SJCRH30 (cell line): ENCODE measurements at regions not wholly inside any gene's neighbourhood (a gene's known extent, or its start where the extent isn't known, plus 50 kb on each side); places are given as distances from the start of the nearest gene placed in this dataset.
"Not testable (repeated sequence)": the region's sequence is repeated elsewhere in the genome, so short reads cannot be mapped to it uniquely, and the experiment has no call there.

ENCODE experiments used
- DNase-seq, 2 experiments: peaks; one replicate each; pipeline ENCODE4 v3.0.0-alpha.2; 2015 to 2020
- H3K27ac ChIP-seq: fragments of 250-450 bp; sonication (Bioruptor Pico); 2 replicates; pipeline ENCODE4 v1.5.1; 2020; ENCODE audit warnings: mild to moderate bottlenecking, moderate library complexity
- H3K27me3 ChIP-seq: fragments of 250-450 bp; sonication (Bioruptor Pico); 2 replicates; pipeline ENCODE4 v1.5.1; 2020; ENCODE audit warnings: mild to moderate bottlenecking, moderate library complexity
- H3K36me3 ChIP-seq: fragments of 250-450 bp; sonication (Bioruptor Pico); 2 replicates; pipeline ENCODE4 v1.5.1; 2020; ENCODE audit warnings: mild to moderate bottlenecking, moderate library complexity
- H3K4me1 ChIP-seq: fragments of 250-450 bp; sonication (Bioruptor Pico); 2 replicates; pipeline ENCODE4 v1.5.1; 2020; ENCODE audit warnings: mild to moderate bottlenecking, moderate library complexity
- H3K4me3 ChIP-seq: fragments of 250-450 bp; sonication (Bioruptor Pico); 2 replicates; pipeline ENCODE4 v1.5.1; 2020; ENCODE audit warnings: mild to moderate bottlenecking, moderate library complexity
- H3K9me3 ChIP-seq: fragments of 250-450 bp; sonication (Bioruptor Pico); replicated peaks from 2 replicates; pipeline ENCODE4 v1.5.1; 2020; ENCODE audit warnings: mild to moderate bottlenecking, moderate library complexity

DNA sequence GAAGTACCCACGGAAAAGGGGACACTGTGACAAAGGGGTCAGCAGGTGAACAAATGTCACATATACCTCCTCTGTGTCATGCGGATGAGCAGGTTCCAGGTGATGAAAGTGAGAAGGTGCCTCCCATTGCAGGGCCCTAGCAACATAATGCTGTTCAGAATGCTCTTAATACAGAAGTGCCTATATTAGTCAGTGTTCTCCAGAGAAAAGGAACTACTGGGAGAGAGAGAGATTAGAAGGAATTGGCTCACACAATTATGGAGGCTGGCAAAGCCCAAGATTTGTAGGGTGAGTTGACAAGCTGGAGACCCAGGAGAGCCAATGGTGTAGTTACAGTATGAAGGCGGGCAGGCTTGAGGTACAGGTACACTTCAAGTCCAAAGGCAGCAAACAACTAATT is 98.1 kb upstream of the CDC42EP3 start:
- Histone ChIP-seq H3K27ac (peak overlapping the region; percentile 86), H3K27me3 (no peaks in the 10 kb centered on the region), H3K36me3 (no peaks in the 10 kb centered on the region), H3K9me3 (peaks cover 7% of the 10 kb centered on the region; the same call in 1 of the 2 replicates), H3K4me1 (peaks cover 32% of the 10 kb centered on the region), H3K4me3 (no peak overlapping the region)
- DNase-seq: no peak

DNA sequence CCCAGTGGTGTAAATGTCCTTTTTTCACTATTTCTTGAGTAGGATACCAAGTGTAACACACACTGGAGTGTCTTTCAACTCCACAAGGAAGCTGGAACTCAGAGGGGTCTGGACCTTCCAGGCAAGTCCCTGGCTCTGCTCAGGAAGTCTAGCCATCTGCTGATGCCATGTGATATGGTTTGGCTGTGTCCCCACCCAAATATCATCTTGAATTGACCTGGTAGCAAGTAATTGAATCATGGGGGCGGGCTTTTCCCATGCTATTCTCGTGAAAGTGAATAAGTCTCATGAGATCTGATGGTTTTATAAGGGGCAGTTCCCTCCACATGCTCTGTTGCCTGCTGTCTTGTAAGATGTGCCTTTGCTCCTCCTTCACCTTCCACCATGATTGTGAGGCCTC is 99.4 kb upstream of the CDC42EP3 start:
- H3K4me1 ChIP-seq: peaks cover 35% of the 10 kb centered on the region
- H3K4me3 ChIP-seq: no peak overlapping the region
- no peaks in the 10 kb centered on the region for H3K36me3 ChIP-seq
- DNase-seq: no peak
- H3K27me3 ChIP-seq: no peaks in the 10 kb centered on the region
- peaks cover 7% of the 10 kb centered on the region; the same call in 1 of the 2 replicates for H3K9me3 ChIP-seq
- no peak overlapping the region for H3K27ac ChIP-seq

DNA sequence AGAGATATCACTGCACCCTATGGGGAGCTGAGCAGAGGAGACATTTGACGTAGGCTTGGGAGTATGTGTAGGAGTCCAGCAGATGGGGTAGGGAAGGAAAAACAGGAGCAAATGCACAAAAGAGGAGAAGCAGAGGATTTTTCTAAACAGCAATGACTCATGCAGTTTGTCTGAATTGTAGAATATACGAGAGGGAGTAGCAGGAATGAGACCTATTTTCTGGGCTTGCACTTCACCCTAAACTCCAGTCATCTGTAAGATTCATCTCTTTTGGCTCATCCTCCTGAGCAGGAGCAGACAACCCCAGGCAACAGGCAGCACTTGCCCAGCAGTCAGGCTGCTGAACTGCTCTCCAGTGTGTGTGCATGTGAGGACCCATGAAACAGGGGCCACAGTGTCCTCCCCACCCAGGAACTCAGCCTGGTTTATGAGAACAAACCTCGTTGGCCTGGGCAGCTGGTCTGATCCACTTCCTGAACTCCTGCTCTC is 100.2 kb upstream of the CDC42EP3 start:
- Histone ChIP-seq H3K27me3 (no peaks in the 10 kb centered on the region), H3K4me1 (peaks cover 43% of the 10 kb centered on the region), H3K27ac (no peak overlapping the region), H3K9me3 (peaks cover 7% of the 10 kb centered on the region; the same call in 1 of the 2 replicates), H3K4me3 (no peak overlapping the region), H3K36me3 (no peaks in the 10 kb centered on the region)
- DNase-seq: no peak

DNA sequence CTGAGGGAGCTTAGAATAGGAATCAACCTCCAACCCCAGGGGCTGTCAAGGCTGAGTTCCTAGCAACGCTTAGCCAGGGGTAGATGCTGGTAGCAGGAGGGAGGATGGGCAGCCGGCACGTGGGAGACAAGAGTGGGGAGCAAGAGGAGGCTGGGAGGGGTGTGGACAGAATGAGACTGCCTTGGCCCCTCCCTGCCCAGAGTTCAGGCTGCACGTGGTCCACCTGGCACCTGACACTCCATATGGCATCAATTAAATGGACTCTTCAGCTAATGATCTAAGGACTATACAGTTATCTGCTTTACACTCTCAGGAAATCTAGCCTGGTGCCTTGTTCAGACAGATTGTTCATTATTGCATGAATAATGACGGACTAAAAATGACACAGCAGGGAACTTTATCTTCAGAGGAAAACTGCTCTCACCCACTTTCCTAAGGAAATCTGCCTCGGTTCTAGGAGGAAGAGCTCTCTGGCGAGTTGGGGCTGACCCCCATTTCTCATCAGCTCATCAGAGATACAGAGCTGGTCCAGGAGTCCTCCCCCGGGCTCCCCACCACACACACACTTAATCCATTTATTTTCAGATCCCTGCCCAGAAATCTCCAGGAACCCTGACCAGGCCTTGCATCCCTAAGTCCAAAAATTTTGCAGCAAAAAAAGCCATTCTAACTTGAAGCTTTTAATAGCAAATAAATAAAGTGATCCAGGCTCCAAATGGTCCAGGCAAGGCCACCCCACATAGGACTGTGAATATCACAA is 102.1 kb upstream of the CDC42EP3 start:
- Histone ChIP-seq H3K9me3 (peaks cover 7% of the 10 kb centered on the region; the same call in 1 of the 2 replicates), H3K36me3 (no peaks in the 10 kb centered on the region), H3K4me3 (no peak overlapping the region), H3K4me1 (peaks cover 47% of the 10 kb centered on the region), H3K27me3 (no peaks in the 10 kb centered on the region), H3K27ac (no peak overlapping the region)
- DNase-seq: no peak

DNA sequence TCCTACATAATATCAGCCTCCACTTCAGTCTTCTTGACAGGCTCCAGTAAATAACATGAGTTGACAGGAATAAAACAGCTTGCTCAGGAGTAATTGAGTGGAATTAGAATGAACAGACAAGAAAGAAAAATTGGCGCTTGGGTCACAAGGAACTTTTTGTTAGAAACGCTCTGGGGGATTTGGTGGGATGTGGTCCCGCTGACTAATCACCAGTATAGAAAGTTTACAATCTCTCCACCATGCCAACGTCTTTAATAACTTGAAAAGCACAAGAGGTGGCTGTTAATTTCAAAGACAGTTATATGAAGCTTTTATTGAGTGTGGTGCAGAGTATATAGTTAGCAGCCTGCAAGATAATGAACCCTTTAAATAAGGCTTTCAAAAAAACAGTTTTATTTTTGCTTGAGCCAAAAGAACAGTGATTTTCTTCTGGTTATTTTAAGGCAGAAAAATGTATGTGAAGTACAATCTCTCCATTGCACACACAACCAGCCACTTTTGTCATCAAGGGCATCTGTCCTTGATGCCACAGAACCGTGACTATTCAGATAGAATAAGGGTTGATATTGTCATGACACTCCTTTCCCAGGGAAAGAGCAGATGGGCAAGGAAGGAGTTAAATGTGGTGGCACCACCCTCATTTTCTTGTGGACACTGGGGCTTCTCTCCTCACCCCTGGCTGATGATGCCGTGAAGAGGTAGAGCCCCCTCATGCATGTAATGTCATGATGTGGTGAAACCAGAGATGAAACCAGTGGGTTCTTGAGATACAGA is 102.9 kb upstream of the CDC42EP3 start:
- not testable (repeated sequence) for H3K27me3 ChIP-seq, H3K27ac ChIP-seq, H3K36me3 ChIP-seq, DNase-seq, H3K4me3 ChIP-seq, H3K9me3 ChIP-seq
- peaks cover 52% of the 10 kb centered on the region for H3K4me1 ChIP-seq

DNA sequence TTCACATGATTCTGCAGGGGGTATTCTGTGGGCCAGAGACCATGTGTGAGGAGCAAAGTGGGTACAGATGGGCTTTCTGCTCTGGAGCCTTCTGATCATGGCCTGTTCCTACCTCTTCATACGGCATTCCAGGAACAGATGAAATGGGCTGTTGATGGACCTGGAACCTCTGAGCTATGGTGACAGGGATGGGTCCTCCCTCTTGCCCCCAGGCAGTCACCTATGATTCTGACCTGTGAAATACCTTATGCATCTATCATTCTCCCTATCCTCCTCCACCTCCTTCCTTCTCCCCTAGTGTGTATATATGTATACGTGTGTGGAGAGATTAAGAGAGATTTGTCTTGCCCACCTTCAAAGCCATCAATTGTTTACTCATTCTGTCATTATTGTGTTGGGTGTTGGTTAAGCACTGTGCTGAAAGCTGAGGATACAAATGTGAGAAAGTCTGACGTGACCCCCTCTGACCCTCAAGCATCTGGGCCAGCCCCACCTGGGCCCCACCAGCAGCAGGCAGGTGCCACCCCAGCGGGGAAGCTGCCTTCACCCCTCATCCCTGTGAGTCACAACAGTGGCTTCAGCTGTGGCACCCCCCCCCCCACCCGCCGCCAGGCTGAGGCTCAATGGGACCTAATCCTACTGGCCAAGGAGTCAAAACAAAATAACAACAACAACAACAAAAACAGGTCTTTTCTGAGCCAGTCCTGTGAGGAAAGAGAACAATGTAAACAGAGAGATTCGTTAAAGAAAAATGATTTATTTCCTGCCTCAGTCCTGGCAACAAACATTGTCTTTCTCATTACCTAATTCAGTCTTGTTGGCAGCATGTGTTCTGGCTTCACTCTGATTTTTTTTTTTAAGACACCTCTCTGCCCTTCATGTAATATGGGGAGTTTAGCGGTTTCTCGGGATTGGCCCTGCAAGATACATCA is 103.8 kb upstream of the CDC42EP3 start:
- no peak for DNase-seq
- Histone ChIP-seq H3K9me3 (peaks cover 7% of the 10 kb centered on the region; the same call in 1 of the 2 replicates), H3K27me3 (no peaks in the 10 kb centered on the region), H3K27ac (peak overlapping the region; percentile 51), H3K4me1 (peaks cover 58% of the 10 kb centered on the region), H3K36me3 (no peaks in the 10 kb centered on the region), H3K4me3 (no peak overlapping the region)

DNA sequence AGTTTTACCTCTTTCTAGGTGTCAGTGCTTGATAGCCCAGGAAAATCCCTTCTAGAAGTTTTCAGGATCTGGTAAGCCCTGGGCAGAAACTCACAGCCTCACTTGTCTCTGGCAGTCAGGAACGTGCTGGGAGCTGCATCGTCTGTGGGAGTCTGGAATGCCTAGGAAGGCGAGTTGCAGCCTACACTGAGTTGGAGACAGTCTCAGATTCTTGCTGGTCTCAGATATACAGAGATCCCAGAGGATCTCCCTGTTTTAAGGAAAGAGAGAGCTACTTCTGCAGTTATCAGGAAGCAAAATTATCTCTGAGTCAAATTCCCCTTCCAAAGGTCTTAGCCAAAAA is 104.4 kb upstream of the CDC42EP3 start:
- H3K4me3 ChIP-seq: no peak overlapping the region
- no peak for DNase-seq

DNA sequence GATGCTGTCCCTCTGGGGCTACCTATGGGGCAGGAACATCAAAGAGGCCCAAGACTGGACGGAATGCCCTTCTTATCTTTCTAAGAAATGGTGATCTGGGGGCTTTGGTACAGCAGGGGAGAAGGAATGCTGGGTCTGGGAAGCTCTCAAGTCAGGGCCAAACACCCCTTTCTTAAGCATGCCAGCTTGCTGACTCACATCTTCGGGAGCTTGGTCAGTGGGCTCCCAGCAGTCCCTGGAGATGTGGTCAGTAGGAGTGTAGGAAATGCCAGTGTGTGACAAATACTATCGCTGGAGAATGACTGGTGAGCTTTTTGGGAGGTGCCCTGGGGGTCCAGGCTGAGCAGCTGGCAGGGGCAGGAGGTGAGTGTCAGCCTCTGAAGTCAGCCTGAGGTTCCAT is 105.0 kb upstream of the CDC42EP3 start:
- H3K4me1 ChIP-seq: peaks cover 65% of the 10 kb centered on the region
- H3K4me3 ChIP-seq: no peak overlapping the region
- peak; percentile 63 to 66 for DNase-seq
- H3K27ac ChIP-seq: peak overlapping the region; percentile 51
- H3K36me3 ChIP-seq: no peaks in the 10 kb centered on the region
- no peaks in the 10 kb centered on the region for H3K9me3 ChIP-seq
- no peaks in the 10 kb centered on the region for H3K27me3 ChIP-seq

More for the DNA sequence above, 104.4 kb upstream of the CDC42EP3 start:
- no peaks in the 10 kb centered on the region for H3K27me3 ChIP-seq
- H3K4me1 ChIP-seq: peaks cover 64% of the 10 kb centered on the region
- no peaks in the 10 kb centered on the region for H3K36me3 ChIP-seq
- H3K9me3 ChIP-seq: peaks cover 4% of the 10 kb centered on the region; the same call in 1 of the 2 replicates
- peak overlapping the region; percentile 51 for H3K27ac ChIP-seq

DNA sequence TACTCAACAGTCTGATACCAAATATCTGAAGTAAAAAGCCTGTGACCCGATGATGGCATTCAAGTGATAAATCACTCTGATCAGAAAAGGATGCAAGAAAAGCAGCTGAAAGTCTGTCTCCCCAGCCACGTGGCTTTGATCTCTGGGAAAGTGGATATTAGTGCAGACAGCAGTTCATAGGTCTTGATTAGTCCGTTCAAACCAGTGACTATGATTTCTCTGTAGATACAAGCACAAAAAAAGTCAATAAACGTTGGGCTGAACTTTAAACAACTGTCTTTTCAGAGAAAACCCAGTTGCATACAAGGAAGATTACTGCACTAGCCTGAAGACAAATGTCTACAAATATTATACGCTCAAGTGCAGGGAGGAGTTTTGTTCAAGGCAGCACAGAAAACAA is 107.7 kb upstream of the CDC42EP3 start:
- H3K4me1 ChIP-seq: peaks cover 83% of the 10 kb centered on the region
- peak in 1 of 2 experiments; percentile 74 for DNase-seq
- H3K27ac ChIP-seq: peak overlapping the region; percentile 76
- no peak overlapping the region for H3K4me3 ChIP-seq
- no peaks in the 10 kb centered on the region for H3K27me3 ChIP-seq
- no peaks in the 10 kb centered on the region for H3K36me3 ChIP-seq
- no peaks in the 10 kb centered on the region for H3K9me3 ChIP-seq

DNA sequence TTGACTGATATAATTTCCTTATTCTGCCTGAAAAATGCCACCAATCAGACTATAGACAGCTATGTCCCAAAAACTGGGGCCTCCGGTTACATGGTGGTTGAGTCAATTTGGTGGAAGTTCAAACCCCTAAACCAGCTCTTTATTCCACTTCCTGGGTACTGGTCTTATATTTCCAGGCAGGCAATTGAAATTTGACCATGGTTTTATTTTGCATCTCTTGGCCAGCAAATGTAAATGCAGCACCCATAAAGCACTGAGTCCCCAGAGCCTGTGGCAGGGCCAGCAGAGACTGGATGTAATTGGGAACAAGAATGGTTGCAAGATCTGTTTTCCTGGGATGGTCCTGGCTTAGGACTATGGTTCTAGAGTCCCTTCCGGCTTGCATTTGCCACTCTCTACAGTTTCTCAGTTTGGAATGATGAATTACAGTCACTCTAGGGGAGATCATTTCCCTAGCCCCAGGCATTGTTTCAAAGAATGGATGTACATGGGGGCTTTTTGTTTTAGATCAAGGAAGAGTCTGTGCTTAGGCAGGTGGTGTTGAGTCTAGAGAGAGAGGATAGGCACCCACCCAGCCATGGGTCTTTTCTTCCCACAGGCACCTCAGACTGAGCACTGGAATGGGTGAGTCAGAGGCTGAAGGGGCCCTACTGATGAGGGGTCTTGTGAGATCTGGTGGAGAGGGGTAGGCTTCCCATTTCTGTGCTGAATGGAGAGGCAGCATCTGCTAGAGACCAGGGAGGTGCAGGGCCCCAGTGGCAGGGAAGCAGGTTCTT is 108.4 kb upstream of the CDC42EP3 start:
- Histone ChIP-seq H3K36me3 (no peaks in the 10 kb centered on the region), H3K4me1 (peaks cover 89% of the 10 kb centered on the region), H3K9me3 (no peaks in the 10 kb centered on the region), H3K4me3 (peak overlapping the region; percentile 0; the same call in 1 of the 2 replicates), H3K27me3 (no peaks in the 10 kb centered on the region), H3K27ac (peak overlapping the region; percentile 76)
- DNase-seq: peak; percentile 74 to 95

DNA sequence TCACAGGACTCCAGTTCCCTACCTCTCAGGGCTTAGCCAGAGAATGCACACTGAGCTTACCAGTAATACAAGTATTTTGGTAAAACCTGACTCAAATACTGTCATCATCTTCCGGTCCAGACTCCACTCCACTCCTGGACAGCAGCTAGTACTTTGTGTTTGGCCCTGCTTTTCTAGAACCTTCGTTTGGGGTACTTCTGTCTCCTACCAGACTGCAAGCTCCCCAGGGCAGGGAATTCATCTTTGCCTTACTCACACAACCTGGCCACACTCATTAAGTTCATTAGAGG is 108.9 kb upstream of the CDC42EP3 start:
- H3K36me3 ChIP-seq: no peaks in the 10 kb centered on the region
- peak overlapping the region; percentile 0; the same call in 1 of the 2 replicates for H3K4me3 ChIP-seq
- peaks cover 95% of the 10 kb centered on the region for H3K4me1 ChIP-seq
- H3K27ac ChIP-seq: peak overlapping the region; percentile 76
- DNase-seq: no peak
- no peaks in the 10 kb centered on the region for H3K27me3 ChIP-seq
- H3K9me3 ChIP-seq: no peaks in the 10 kb centered on the region

DNA sequence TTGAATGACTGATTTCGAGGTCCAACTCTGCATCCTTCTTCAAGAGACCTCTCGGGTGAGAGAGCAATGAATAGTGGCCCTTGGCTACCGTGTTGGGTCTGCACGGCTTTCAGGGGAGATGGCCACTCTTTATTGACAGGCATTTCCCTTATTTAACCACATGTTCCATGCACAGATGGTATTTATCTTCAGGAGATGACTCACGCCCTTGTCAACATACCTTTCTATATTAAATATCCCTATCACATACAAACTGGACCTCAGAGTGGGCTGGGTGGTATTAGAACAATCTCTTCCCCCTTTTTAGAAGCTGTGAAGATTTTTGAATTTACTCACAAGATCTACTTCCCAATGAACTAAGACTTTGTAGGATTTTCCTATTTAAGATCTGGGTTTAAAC is 109.6 kb upstream of the CDC42EP3 start:
- H3K4me3 ChIP-seq: no peak overlapping the region
- peak overlapping the region; percentile 76 for H3K27ac ChIP-seq
- peaks cover 97% of the 10 kb centered on the region for H3K4me1 ChIP-seq
- peak; percentile 55 to 78 for DNase-seq
- H3K36me3 ChIP-seq: no peaks in the 10 kb centered on the region
- H3K27me3 ChIP-seq: no peaks in the 10 kb centered on the region
- no peaks in the 10 kb centered on the region for H3K9me3 ChIP-seq

DNA sequence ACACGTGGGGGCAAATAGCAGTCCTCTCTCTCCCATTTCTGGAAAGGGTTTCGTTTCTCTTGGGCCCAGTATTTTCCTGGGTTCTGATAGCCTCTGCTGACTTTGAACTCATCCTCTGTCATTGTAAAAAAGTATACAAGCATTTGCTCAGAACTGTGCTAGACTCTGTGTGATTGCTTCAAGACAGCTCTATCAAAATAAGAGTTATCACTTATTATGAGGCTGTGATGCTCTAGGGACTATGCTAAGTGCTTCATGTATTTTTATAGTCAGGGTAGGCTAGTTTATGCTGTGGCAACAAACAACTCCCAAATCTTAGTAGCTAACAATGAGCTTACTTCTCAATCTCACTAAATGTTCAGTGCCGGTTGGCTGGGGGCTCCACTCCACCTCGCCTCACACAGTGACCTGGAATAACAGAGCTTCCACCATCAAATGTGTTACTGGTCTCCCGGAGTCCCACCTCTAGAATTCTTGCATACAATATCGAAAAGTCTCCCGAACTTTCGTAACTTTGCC is 110.8 kb upstream of the CDC42EP3 start:
- DNase-seq: no peak
- H3K9me3 ChIP-seq: no peaks in the 10 kb centered on the region
- H3K36me3 ChIP-seq: no peaks in the 10 kb centered on the region
- H3K27ac ChIP-seq: peak overlapping the region; percentile 76
- peaks cover 95% of the 10 kb centered on the region for H3K4me1 ChIP-seq
- no peaks in the 10 kb centered on the region for H3K27me3 ChIP-seq
- H3K4me3 ChIP-seq: no peak overlapping the region
